Stimulated activated CD8-positive, alpha-beta memory T cell treated with anti-CD3 and anti-CD28 coated beads, Interleukin-4, amount 100 ng/mL, for 48 hours (primary cell): ENCODE measurements at regions not wholly inside any gene's neighbourhood (a gene's known extent, or its start where the extent isn't known, plus 50 kb on each side); places are given as distances from the start of the nearest gene placed in this dataset.

Source experiments
- DNase-seq: peaks from one replicate; pipeline ENCODE4 v3.0.0-alpha.2; 2020

DNA sequence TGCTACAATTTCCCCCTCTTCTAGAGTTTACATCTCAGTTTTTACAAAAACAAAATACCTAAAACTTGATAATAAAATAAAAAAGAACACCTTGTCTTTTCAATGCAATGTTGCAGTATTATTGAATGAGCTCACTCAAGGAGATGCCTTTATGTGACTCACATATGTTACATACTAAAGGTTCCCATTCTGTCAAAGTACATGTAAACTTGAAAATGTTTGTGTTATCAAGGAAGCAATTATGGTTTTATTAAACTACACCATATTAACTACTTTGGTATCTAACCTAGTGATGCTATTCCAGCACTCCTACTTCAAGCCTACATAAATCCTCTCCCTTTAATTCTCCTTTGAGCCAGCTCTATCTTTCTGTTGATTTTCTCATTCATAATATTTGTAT lies 658.3 kb downstream of the PTPRC start:
- no peak for DNase-seq

DNA sequence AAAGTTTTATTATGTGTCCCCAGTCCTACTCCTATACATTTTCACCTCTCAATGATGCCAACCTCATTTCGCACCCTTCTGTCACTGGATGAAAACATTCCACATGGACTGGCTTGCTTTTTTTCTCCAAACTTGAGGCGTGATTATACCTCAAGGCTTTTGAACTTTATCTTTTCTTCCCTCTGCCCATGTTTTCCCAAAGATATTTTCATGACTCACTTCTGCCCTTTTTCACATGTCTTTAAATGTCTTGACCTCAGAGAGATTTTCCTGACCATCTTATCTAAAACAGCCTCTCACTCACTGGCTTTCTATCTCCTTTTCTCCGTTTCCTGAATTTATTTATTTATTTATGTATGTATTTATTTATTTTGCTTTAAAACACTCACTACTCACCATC lies 659.0 kb downstream of the PTPRC start:
- DNase-seq: no peak

DNA sequence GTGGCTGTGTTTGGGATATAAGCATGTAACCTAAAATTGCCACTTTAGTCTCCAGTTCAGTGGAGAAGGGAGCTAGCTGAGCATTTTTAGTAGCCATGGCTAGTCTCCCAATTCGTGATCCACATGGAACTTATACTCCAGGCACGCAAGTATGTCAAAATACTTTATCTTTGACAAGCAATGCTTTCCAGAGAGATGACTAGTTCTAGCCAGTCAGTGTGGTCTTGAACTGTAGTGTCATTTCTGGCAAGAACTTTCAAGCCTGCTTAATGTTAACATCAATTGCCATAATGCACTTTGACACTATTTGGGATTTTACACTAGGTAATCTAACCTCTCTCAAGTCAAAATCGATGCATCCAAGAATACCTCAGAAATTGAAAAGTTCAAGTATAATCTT lies 660.0 kb downstream of the PTPRC start:
- no peak for DNase-seq

DNA sequence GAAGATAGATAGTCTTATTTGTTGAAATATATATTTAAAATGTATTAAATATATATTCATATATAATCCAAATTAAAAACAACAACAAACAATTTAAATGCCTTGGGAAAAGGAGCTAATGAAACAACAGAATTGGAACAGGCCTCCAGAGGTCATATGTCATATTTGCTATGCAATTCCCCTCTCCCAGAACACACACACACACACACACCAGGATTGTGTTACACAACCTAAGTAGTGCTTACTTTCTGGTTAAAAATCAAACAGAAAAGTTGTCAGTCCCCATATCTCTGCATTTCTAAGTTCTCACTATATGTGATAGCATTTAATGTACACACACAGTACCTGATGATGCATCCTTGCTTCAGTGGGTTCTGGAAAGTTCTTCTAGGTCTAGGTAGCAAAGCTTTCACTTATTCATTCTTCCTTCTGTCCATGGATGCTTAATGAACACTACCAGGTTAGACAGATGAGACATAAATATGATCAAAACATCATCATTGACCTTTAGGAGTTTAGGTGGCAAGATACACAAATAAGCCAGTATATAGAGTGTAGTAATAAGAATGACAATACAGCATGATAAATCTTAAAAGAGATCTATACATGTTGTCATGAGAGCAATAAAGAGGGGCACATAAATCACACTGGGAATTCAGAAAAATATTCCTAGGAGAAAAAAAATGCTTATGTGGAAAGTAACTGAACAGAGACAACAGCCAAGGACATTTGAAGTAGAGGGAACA lies 662.8 kb downstream of the PTPRC start:
- no peak for DNase-seq

DNA sequence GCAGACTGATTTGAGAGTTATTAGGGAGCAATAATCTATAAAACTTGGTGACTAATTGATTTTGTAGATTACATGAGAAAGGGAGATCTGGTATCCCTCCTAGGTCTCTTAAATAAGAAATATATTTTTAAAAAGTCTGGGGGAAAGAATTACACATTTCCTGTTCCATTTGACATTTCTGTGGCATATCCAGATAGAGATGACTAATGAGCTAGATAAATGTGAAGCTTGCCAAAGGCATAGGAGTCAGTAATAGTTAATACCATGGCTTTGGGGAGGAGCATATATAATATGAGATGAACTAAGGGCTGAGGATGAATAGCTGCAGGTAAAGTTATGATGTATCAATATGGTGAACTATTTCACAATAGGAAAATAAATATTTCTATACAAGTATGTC lies 663.7 kb downstream of the PTPRC start:
- no peak for DNase-seq

DNA sequence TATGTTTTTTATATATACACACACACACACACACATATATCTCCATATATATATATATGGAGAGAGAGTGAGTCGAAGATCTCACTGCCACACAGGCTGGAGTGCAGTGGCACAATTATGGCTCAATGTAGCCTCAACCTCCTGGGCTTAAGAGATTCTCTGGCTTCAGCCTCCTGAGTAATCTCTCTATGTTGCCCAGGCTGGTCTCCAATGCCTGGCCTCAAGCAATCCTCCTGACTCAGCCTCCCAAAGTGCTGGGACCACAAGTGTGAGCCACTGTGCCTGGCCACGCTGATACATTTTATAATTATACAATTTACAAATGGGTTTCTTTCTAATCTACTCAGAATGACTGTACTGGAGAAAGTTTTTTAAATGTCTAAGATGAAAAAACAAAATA lies 664.2 kb downstream of the PTPRC start:
- no peak for DNase-seq

DNA sequence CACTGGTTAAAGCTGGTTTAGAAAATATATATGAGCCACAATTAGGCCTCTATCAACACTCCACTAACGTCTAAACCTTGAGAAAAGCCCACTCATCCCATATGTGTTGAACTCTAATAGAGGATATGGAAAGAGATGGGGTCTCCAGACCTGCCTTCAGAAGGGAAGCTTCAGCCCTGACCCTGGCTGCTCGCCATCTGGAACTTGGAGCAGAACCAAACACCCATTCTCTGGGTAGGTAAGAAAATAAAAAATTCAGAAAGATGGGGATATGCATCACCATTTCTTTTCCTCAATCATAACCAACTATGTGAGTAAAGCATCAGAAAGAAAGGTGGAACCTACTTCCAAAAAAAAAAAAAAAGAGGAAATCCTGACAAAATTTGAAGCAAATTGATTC lies 666.2 kb downstream of the PTPRC start:
- DNase-seq: no peak

DNA sequence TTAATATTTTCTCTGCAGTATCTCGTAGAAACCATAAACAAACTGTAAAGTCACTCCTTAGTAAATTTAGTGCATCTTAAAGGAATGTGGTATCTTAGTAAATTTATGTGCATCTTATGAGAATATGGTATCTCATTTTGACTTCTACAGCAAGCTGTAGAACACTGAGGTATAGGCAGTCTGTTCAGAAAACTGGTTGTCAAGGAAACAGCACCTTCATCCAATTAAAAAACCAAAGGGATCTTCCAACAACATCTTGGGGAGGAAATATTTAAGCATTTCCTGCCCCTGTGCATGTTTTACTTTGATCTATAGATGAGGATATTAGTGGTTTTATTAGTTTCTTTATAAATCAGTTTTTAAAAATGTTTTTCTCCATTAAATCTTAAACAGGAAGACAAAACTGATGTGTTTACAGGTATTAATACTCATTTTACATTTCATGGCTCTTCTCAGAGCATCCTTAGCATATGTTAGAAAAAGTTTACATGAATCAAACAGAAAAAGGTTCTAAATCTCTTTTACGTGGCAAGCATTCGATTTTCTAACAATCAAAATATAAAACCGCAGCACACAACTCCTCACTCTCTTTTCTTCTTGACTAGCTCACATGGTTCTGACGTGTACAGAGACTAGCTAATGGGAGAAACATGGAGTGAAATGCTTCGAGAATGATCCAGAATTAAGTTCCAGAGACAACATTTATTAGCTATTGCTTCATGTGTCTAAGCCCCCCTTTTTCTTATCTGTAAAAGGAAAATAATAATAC lies 668.8 kb downstream of the PTPRC start:
- DNase-seq: no peak

DNA sequence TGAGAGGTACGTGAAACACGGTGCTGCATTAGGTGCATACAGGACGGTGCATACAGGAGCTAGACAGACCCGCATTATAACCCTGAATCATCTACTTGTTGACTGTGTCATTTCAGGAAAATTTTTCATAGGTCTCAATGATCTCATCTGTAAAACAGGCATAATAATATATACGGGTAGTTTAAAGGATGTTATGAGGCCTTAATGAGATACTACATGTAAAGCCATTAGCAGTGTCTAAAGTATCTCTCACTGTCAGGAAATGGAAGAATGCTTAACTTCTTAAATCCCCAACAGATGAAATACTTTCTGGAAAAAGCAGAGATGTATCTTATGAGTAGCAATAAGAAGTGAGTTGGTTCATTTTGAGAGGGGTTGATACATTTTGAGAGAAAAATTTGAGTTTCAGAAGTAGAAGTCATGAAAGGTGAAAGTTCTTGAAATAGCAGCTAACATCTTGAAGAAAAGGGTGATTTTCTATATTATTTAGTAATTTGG lies 669.6 kb downstream of the PTPRC start:
- DNase-seq: no peak

DNA sequence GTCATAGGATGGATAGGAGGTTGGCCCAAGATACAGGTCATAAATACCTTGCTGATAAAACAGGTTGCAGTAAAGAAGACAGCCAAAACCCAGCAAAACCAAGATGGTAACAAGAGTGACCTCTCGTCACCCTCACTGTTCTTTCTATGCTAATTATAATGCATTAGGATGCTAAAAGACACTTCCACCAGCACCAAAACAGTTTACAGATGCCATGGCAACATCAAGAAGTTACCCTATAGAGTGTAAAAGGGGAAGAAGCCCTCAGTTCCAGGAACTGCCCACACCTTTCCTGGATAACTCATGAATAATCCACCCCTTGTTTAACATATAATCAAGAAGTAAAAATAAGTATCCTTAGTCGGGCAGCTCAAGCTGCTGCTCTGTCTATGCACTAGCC lies 671.9 kb downstream of the PTPRC start:
- DNase-seq: no peak

DNA sequence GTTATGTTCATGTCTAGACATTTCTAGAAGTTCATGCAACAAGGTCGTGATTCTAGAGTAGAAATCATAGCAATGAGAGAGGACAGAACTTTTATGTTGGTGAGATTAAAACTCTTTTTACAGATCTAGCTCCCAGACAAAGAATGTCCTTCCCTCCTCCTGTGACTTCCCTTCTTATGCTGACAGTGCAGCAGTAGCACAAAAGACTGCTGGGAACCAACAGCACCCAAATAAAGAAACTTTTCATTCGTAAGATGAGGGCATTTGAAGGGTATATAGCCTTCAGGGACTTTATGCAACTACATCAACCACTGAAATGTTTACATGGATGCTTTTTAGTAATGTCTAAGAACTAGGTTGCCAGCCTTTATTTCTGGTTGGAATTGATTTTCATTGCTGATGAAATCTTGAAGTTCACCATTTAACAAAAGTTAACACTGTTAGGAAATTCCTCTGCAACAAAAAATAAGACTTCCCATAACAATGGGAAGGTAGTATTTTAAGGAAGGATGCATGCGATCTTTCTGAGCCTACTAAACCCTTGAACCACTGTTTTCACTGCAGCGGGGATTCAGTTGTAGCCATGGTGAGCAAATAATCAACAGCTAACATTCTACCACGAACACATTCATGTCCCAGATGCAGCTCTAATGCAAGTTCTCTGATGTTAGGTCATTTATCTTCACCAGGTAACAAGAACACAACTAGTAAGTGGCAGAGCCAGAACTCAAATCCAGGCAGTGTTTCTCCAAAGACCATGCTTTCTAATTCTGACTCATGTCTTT lies 672.8 kb downstream of the PTPRC start:
- no peak for DNase-seq

DNA sequence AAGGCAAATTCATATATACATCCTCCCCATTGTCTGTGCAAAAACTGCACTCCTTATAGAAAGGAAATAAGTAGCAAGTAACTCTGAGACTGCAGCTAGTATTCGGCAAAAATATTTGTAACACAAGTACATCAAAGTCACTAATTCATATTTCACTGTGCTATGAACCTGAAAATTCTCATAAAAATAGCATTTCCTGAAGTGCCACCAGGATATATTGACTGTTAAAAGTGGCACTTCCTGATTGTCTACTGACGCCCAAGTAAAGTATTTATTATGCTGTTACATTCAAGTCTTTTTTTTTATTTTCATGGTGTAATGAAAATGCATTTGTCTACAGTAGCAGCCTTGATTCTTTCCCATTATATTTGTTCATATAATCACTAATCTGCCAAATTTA lies 673.8 kb downstream of the PTPRC start:
- DNase-seq: no peak

DNA sequence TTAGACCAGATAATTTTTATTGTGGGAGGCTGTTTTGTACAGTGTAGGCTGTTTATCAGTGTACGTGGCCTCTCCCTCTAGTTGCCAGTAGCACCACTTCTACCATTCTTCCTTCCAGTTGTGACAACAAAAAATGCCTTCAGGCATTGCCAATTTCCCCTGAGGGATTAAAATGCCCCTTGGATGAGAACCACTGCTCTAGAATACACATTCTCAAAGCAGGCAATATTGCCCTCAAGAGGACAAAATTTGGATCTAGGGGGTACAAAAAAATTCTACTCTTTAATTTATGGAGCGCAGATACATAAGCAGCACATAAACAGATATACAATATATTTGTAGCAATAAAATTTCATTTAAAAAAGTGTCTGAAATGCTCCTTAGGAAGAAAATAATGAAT lies 674.6 kb downstream of the PTPRC start:
- DNase-seq: no peak

DNA sequence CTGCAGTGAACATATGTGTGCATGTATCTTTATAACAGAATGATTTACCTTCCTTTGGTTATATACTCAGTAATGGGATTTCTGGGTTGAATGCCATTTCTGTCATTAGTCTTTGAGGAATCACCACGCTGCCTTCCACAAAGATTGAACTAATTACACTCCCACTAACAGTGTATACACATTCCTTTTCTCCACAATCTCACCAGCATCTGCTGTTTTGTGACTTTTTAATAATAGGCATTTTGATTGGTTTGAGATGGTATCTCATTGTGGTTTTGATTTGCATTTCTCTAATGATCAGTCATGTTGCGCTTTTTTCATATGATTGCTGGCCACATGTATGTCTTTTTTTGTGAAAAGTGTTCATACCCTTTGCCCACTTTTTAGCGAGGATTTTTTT lies 680.5 kb downstream of the PTPRC start:
- DNase-seq: no peak

DNA sequence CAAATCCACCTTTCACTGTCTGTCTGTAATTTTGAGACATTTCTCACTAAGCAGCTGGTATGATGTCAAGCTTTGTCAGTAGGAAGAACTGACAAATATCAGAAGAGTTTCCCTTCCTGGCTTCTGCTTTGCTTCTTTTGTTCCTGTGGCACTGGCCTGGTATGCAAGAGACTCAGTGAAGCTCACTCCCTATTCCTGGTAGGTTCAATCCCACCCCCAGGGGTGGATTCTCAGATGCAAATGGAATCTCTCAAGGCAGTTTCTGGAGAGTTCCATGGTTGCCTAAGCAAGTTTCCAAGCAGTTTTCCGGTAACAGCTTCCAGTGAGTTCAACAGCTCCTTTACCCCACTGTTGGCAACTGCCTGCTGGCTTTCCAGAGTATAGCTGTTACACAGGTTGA lies 683.4 kb downstream of the PTPRC start:
- no peak for DNase-seq

DNA sequence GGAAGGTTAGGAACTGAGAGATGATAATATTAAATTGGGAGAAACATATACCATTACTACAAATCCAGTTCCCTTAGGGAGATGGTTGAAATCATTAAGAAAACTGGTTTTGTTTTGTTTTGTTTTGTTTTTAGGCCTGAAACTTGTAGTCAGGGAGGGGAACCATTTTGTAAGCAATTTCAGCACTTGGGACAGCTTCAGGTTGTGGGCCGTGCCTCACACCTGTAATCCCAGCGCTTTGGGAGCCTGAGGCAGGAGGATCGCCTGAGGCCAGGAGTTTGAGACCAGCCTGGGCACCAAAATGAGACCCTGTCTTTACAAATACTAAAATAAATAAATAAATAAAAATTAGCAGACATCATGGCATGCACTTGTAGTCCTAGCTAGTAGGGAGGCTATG lies 694.3 kb upstream of the NR5A2 start:
- DNase-seq: no peak

DNA sequence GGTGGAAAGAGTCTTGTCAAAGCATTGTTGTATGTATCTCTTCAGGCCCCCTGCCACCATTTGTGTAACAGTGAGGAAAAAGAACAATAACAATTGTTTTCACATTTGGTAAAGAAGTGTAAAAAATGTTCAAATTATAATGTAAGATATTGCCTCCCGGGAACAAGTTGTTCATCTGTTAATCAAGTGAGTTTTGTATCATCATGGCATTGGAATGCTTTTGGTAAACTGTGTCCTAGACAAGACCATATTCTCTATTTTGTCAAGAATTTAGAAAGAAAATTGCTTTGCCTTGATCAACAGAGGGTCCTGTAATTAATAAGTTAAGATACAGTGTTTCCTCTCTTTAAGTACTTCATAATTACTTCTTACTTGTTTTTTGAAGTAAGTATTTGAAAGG lies 692.0 kb upstream of the NR5A2 start:
- no peak for DNase-seq

DNA sequence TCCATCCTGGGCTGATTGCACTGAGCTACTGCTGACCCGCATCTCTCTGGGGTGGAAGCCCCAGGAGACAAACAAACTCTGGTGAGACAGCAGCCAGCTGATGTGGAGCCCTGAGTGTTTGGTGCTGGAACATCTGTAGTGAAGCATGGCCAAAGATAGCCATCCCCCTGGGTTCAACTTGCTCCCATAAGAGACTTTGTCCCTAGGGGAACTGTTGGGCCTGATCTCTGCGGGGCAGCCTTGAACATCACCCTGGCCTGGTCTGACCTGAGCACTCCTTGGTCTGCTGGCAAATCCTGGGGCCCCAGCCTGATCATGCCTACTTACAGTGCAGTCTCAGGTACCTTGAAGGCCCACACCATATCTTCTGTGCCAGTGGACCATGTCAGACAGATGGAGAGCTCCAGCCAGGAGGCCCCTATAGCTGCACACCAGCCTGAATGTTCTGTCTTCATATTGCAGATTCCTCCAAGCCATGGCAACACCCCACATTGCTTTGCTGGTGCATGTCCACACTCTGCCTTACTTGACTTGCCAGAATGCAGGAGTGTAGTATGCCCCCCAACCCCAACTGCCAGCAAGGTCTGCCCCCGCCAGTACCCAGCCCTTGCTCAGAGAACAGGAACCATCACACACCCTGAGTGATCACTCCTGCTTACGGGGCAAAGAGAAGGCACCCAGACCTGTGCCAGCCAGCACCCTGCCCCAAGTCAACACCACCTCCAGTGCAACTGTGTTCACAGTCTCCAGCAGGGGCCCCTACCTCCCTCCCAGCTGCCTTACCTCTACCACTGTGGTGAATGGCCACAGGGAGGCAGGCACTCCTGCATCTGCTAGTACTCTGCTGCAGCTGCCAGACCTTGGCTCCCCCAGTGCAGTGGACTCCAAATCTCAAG lies 690.5 kb upstream of the NR5A2 start:
- no peak for DNase-seq

DNA sequence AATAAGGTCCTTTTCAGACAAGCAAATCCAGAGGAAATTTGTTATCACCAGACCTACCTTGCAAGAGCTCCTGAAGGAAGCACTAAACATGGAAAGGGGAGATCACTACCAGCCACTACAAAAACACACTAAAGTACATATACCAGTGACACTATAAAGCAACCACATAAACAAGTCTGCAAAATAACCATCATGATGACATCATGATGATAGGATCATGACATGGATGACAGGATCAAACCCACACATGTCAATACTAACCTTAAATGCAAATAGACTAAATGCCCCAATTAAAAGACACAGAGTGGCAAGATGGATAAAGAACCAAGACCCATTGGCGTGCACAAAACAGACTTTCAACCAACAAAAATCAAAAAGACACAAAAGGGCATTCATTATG lies 688.8 kb upstream of the NR5A2 start:
- DNase-seq: no peak

DNA sequence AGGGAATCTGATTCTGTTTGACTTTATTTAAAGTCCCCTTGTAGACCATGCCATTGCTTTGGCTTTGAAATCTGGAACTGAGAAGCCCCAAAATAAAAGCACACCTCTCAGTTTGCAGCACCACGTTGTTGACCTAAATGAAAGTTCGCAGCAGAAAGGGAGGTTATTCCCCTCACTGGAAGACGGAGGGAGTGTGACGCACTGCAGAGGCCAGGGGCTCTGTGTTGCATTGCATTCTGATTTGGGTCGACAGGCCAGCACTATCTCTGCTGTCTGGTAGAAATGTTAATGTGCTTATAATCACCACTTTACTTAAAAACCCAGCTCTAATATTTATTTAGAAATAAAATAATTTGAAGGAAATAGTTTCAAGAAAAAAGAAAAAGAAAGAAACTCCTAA lies 675.2 kb upstream of the NR5A2 start:
- no peak for DNase-seq

DNA sequence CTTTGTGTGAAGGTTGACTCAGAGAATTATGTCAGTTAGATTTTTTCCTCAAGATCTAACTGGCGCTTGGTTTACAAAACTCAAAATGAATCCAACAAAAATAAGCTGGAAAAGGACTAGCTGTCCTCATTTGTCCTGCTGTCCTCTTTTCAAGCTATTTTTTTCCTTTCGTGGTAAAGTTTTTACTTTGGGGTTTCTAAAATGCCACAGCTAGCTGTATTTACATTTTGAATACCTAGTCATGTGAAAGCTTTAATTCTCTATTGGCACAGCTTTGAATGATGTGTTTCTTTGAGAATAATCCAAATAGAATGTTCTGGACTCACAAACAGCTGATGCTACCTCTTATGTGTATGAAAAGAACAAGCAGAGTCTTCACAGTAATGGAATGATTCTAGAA lies 673.6 kb upstream of the NR5A2 start:
- no peak for DNase-seq

DNA sequence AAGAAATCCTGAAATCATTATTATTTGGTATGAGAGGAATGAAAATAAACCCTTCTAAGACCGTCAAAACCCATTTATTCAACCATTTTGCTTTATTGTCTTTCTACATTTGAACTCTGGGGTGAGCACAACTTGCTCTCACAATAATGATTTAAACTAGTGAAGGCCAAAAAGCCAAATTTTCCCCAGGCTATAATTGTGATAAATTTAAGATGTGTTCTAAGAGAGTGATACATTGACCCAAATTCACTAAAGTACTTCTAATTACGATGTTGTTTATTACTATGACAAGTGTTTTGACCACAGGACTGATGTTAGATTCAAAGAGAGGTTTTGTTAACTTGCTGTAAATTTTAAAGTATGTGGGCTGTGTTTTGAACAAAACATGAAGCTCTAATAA lies 670.9 kb upstream of the NR5A2 start:
- DNase-seq: no peak

DNA sequence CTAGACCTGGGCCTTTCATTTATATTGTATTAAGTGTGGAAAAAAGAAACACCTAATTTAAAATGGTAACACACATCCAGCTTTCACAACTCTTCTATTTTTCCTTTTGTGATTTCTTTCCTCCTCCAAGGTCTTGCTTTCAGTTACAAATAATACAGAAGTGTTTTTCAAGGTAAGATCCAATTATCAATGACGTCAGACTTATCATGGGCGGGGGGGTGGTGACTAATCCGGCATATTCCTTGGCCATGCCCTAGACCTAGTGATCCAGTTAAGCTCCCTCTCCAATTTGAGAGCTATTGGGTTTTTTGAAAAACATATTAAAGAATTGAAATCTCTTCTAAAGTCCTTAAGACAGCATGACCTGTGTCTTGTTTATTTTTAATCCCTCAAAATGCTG lies 669.9 kb upstream of the NR5A2 start:
- no peak for DNase-seq
